Endothelial cell of umbilical vein (primary cell): ENCODE measurements at regions not wholly inside any gene's neighbourhood (a gene's known extent, or its start where the extent isn't known, plus 50 kb on each side); places are given as distances from the start of the nearest gene placed in this dataset.

ENCODE experiments used
- BruUV-seq: library from RNA; stranded (reverse); fragments of 400-500 nt; replicated peaks from 2 replicates; lab custom pipeline; 2021; lab: Mats Ljungman, UMichigan
- CTCF ChIA-PET: fragments of 300-600, 350-600 bp; sonication (Branson Sonifier 250); formaldehyde crosslinking; loops from one replicate; lab custom pipeline; 2021; ENCODE audit warnings: antibody characterized with exemption, inconsistent platforms; lab: Charles Lee
- POLR2A ChIA-PET: fragments of 300-600, 350-600 bp; sonication (Branson Sonifier 250); formaldehyde crosslinking; loops from one replicate; lab custom pipeline; 2021; ENCODE audit warnings: antibody characterized with exemption, inconsistent platforms; lab: Charles Lee
- DNase-seq: peaks from one replicate; pipeline ENCODE4 v3.0.0-alpha.2; 2011; ENCODE audit warnings: low read depth, low spot score
- FAIRE-seq: peaks from 2 replicates; lab custom pipeline; 2011; peaks lifted over from hg19 to GRCh38; lab: Jason Lieb, UNC
- H2AFZ ChIP-seq: 2 replicates; pipeline ENCODE4 v1.6.0; 2012; ENCODE audit warnings: low read depth, low read length, control low read depth, inconsistent platforms
- H3K27ac ChIP-seq: 2 replicates; pipeline ENCODE4 v1.5.1; 2011; ENCODE audit warnings: low read depth, mild to moderate bottlenecking, control low read depth, low read length, moderate library complexity; ENCODE audit not compliant: insufficient read depth
- H3K27me3 ChIP-seq, 2 experiments: 2 replicates each; pipeline versions ENCODE4 v1.6.0 to v1.6.1; 2011; ENCODE audit warnings: low read length in 2 of 2, mixed read lengths in 1 of 2; ENCODE audit not compliant: control insufficient read depth in 2 of 2, insufficient read depth in 2 of 2
- H3K36me3 ChIP-seq, 2 experiments: 2 replicates in 1 of 2; 3 replicates in 1 of 2; pipeline ENCODE4 v1.5.1; 2011; ENCODE audit warnings: low read length in 2 of 2, mild to moderate bottlenecking in 1 of 2, moderate library complexity in 1 of 2; ENCODE audit not compliant: control insufficient read depth in 2 of 2, insufficient read depth in 2 of 2; ENCODE audit errors: extremely low read depth in 1 of 2
- H3K4me1 ChIP-seq: 3 replicates; pipeline ENCODE4 v1.5.1; 2011; ENCODE audit warnings: mild to moderate bottlenecking, low read length; ENCODE audit not compliant: control insufficient read depth, insufficient read depth; ENCODE audit errors: extremely low read depth
- H3K4me2 ChIP-seq: 2 replicates; pipeline ENCODE4 v1.6.1; 2011; ENCODE audit warnings: low read length, control low read depth, mixed read lengths; ENCODE audit not compliant: insufficient read depth
- H3K4me3 ChIP-seq, 3 experiments: fragments of 200-600 bp in 1 of 3; sonication (generic), shearing (Covaris generic) in 1 of 3; replicated peaks in 1 of 3; 2 replicates each; pipeline ENCODE4 v1.5.1; 2011 to 2016; ENCODE audit warnings: control low read depth in 3 of 3, low read length in 3 of 3, mild to moderate bottlenecking in 2 of 3, inconsistent platforms in 1 of 3, low read depth in 1 of 3, moderate library complexity in 1 of 3; ENCODE audit not compliant: insufficient read depth in 1 of 3
- H3K79me2 ChIP-seq: 2 replicates; pipeline ENCODE4 v1.6.0; 2012; ENCODE audit warnings: low read length, inconsistent platforms; ENCODE audit not compliant: control insufficient read depth, insufficient read depth
- H3K9ac ChIP-seq: replicated peaks from 2 replicates; pipeline ENCODE3; 2011; ENCODE audit warnings: low read length, control low read depth; ENCODE audit not compliant: insufficient read depth; ENCODE audit errors: extremely low read depth
- H3K9me1 ChIP-seq: replicated peaks from 3 replicates; pipeline ENCODE4 v1.6.0; 2011; ENCODE audit warnings: mild to moderate bottlenecking, low read length; ENCODE audit not compliant: control insufficient read depth, insufficient read depth; ENCODE audit errors: extremely low read depth
- H3K9me3 ChIP-seq: replicated peaks from 2 replicates; pipeline ENCODE4 v1.5.1; 2012; ENCODE audit warnings: low read length, inconsistent platforms; ENCODE audit not compliant: control insufficient read depth, insufficient read depth
- H4K20me1 ChIP-seq: replicated peaks from 2 replicates; pipeline ENCODE3; 2011; ENCODE audit warnings: mild to moderate bottlenecking, low read length; ENCODE audit not compliant: control insufficient read depth, insufficient read depth; ENCODE audit errors: extremely low read depth
- EZH2 ChIP-seq: IDR thresholded peaks from 2 replicates; pipeline ENCODE4 v1.6.1; 2012; ENCODE audit warnings: borderline replicate concordance, low read depth, mild to moderate bottlenecking, moderate library complexity, low read length, inconsistent platforms; ENCODE audit not compliant: severe bottlenecking
- FOS ChIP-seq: IDR thresholded peaks from 2 replicates; pipeline ENCODE4 v1.6.1; 2011; ENCODE audit warnings: mild to moderate bottlenecking, low read length, moderate library complexity, borderline replicate concordance; ENCODE audit not compliant: insufficient read depth
- GATA2 ChIP-seq: IDR thresholded peaks from 2 replicates; pipeline ENCODE4 v1.7.0; 2011; ENCODE audit warnings: low read depth, mild to moderate bottlenecking, moderate library complexity, mixed read lengths, low read length; ENCODE audit not compliant: insufficient read length, insufficient read depth
- JUN ChIP-seq: IDR thresholded peaks from 2 replicates; pipeline ENCODE4 v1.6.1; 2011; ENCODE audit warnings: borderline replicate concordance, low read depth; ENCODE audit not compliant: insufficient read length, insufficient read depth
- MYC ChIP-seq: IDR thresholded peaks from one replicate; pipeline ENCODE4 v1.6.1; 2011; ENCODE audit warnings: mild to moderate bottlenecking, low read depth, low read length
- POLR2A ChIP-seq: IDR thresholded peaks from 2 replicates; pipeline ENCODE4 v1.6.1; 2012; ENCODE audit warnings: low read depth, mild to moderate bottlenecking, control low read depth, low read length
- POLR2AphosphoS5 ChIP-seq: IDR thresholded peaks from 2 replicates; pipeline ENCODE4 v1.6.1; 2012; ENCODE audit warnings: low read depth, mild to moderate bottlenecking, control low read depth, low read length, moderate library complexity; ENCODE audit not compliant: insufficient read depth
- dilution Hi-C: fragments of 300-500 bp; cut with MboI; formaldehyde crosslinking; loops from one replicate; pipeline ENCODE4 v1.15.0; 2019; ENCODE audit warnings: low sequenced_read_pairs; ENCODE audit not compliant: extremely low pct_ligation_motif_present
- intact Hi-C: fragments of 100-400 bp; cut with micrococcal nuclease; formaldehyde crosslinking; loops from one replicate; pipeline ENCODE4 v1.10.0; 2022
- TF ChIP-seq, protein P1 (sequence below), 2 donors: IDR thresholded peaks; 1 replicate in 1 of 2; 2 replicates in 1 of 2; pipeline ENCODE4 v1.5.1; 2011; ENCODE audit warnings: low read length in 2 of 2, mild to moderate bottlenecking in 2 of 2, moderate library complexity in 2 of 2, control low read depth in 1 of 2, inconsistent platforms in 1 of 2, low read depth in 1 of 2; ENCODE audit not compliant: insufficient read depth in 1 of 2; ENCODE audit errors: extremely low read depth in 1 of 2
- TF ChIP-seq, protein P2 (sequence below): IDR thresholded peaks from 2 replicates; pipeline ENCODE4 v1.6.1; 2011; ENCODE audit not compliant: insufficient read depth, insufficient read length

DNA sequence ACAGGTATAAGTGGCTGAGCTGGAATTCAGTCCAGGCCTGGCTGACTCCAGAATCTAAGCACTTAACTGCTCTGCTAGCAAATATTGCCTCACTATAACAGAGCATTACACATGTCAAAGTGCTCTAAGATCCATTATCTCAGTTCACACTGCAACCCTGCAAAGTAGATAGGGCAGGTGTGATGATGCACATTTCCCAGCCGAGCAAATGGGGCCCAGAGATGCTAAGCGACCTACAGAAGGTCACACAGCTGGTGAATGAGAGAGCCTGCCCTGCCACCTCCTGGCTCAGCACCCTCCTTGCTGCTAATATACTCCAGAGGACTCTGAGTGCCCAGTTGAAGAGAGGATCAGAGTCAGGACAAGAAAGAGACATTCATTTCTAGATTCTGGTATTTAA is 73.6 kb upstream of the CCL1 start:
- no peak overlapping the region for H3K4me2 ChIP-seq
- no peaks in the 10 kb centered on the region for H4K20me1 ChIP-seq
- ChIA-PET CTCF (interaction anchor here (1.5 kb wide), 1 partner anchor 17 kb away, joined by 6 read pairs; no protein-coding TSS in a partner anchor), POLR2A (no interaction called here)
- TF ChIP-seq JUN (no peak), EZH2 (no peak), MYC (no peak), GATA2 (no peak), POLR2A (no peak), POLR2AphosphoS5 (no peak), FOS (no peak)
- TF ChIP-seq, protein P1, sequence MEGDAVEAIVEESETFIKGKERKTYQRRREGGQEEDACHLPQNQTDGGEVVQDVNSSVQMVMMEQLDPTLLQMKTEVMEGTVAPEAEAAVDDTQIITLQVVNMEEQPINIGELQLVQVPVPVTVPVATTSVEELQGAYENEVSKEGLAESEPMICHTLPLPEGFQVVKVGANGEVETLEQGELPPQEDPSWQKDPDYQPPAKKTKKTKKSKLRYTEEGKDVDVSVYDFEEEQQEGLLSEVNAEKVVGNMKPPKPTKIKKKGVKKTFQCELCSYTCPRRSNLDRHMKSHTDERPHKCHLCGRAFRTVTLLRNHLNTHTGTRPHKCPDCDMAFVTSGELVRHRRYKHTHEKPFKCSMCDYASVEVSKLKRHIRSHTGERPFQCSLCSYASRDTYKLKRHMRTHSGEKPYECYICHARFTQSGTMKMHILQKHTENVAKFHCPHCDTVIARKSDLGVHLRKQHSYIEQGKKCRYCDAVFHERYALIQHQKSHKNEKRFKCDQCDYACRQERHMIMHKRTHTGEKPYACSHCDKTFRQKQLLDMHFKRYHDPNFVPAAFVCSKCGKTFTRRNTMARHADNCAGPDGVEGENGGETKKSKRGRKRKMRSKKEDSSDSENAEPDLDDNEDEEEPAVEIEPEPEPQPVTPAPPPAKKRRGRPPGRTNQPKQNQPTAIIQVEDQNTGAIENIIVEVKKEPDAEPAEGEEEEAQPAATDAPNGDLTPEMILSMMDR (IDR thresholded peaks at IDR 0.05; ENCODE audit: extremely low read depth in 1 of 2, insufficient read depth in 1 of 2, low read depth in 1 of 2, low read length in 2 of 2) = no peak
- TF ChIP-seq, protein P2, sequence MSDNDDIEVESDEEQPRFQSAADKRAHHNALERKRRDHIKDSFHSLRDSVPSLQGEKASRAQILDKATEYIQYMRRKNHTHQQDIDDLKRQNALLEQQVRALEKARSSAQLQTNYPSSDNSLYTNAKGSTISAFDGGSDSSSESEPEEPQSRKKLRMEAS = no peak
- H3K27me3 ChIP-seq = peaks cover 0 to 6% of the 10 kb centered on the region in 2 experiments
- H3K9me1 ChIP-seq = no peaks in the 10 kb centered on the region
- DNase-seq (no peak), FAIRE-seq (no peak)
- intact Hi-C loops = no loop called here
- no peak overlapping the region for H3K4me3 ChIP-seq
- no peaks in the 10 kb centered on the region for H3K4me1 ChIP-seq
- no peak overlapping the region for H2AFZ ChIP-seq
- no peak overlapping the region for H3K27ac ChIP-seq
- H3K9me3 ChIP-seq = no peaks in the 10 kb centered on the region
- dilution Hi-C loops = no loop called here
- no peak overlapping the region for H3K9ac ChIP-seq
- H3K79me2 ChIP-seq = no peaks in the 10 kb centered on the region
- no peaks in the 10 kb centered on the region for H3K36me3 ChIP-seq
- no TSS peak for BruUV-seq
